ENCODE measurements at regions not wholly inside any gene's neighbourhood (a gene's known extent, or its start where the extent isn't known, plus 50 kb on each side); places are given as distances from the start of the nearest gene placed in this dataset.

DNA sequence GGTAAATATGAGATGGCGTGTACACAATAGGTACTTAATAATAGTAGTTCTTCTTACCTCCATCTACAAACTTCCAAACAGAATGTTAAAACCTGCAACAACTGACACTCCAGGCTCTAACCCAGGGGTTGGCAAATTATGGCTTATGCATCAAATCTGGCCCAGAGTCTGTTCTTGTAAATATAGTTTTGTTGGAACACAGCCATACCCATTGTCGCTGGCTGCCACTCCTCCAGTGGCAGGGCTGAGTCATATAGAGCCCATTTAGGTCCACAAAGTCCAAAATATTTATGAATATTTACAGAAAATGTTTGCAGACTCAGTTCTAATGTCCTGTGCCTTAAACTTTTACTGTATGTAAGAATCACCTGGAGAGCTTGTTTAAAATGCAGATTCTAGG lies 69.9 kb upstream of the BTBD3 start:
- TF ChIP-seq, protein P1, sequence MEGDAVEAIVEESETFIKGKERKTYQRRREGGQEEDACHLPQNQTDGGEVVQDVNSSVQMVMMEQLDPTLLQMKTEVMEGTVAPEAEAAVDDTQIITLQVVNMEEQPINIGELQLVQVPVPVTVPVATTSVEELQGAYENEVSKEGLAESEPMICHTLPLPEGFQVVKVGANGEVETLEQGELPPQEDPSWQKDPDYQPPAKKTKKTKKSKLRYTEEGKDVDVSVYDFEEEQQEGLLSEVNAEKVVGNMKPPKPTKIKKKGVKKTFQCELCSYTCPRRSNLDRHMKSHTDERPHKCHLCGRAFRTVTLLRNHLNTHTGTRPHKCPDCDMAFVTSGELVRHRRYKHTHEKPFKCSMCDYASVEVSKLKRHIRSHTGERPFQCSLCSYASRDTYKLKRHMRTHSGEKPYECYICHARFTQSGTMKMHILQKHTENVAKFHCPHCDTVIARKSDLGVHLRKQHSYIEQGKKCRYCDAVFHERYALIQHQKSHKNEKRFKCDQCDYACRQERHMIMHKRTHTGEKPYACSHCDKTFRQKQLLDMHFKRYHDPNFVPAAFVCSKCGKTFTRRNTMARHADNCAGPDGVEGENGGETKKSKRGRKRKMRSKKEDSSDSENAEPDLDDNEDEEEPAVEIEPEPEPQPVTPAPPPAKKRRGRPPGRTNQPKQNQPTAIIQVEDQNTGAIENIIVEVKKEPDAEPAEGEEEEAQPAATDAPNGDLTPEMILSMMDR (IDR thresholded peaks at IDR 0.05), result no peak
- TF ChIP-seq EZH2phosphoT487 (IDR thresholded peaks at IDR 0.05) (no peak), EZH2 (IDR thresholded peaks at IDR 0.05) (no peak)
